HG03342 (cell line): ENCODE measurements at regions not wholly inside any gene's neighbourhood (a gene's known extent, or its start where the extent isn't known, plus 50 kb on each side); places are given as distances from the start of the nearest gene placed in this dataset.
"Not testable (repeated sequence)": the region's sequence is repeated elsewhere in the genome, so short reads cannot be mapped to it uniquely, and the experiment has no call there.

Experiments
- ATAC-seq: cut with Tn5 transposase; IDR thresholded peaks from one replicate; pipeline ENCODE4 v1.9.1; 2021; ENCODE audit warnings: mild to moderate bottlenecking, moderate library complexity; ENCODE audit not compliant: unreplicated experiment

GRCh38 chr5:145467446-145467845, 367.7 kb downstream of the PRELID2 start:
- no peak for ATAC-seq

GRCh38 chr5:145466533-145466932, 368.6 kb downstream of the PRELID2 start:
- ATAC-seq, result no peak

- ATAC-seq, result no peak
These were observed 369.5 kb downstream of the PRELID2 start for GRCh38 chr5:145465474-145466263.

- ATAC-seq, result no peak
These were observed 371.0 kb downstream of the PRELID2 start for GRCh38 chr5:145464171-145464570.

- no peak for ATAC-seq
These were observed 371.5 kb downstream of the PRELID2 start for GRCh38 chr5:145463634-145464033.

DNA sequence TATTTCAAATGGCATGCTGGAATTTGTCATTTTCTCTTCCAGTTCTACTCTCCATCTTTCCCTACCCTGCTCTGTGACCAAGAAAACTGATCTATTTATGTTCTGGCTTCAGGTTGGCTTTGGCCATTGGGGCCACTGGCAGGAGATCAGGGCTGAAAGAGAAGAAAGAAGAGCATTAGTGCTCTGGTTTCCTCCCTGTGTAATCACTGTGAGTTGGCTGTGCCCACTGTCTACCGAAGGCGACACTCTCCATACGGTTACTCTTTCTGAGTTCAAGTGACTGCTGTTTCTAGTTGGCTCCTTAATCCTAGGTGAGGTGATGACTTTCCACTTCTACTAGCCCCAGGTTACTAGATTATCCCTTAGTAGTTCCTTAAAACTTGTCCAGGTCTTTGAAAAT, 372.6 kb downstream of the PRELID2 start:
- ATAC-seq, result no peak

DNA sequence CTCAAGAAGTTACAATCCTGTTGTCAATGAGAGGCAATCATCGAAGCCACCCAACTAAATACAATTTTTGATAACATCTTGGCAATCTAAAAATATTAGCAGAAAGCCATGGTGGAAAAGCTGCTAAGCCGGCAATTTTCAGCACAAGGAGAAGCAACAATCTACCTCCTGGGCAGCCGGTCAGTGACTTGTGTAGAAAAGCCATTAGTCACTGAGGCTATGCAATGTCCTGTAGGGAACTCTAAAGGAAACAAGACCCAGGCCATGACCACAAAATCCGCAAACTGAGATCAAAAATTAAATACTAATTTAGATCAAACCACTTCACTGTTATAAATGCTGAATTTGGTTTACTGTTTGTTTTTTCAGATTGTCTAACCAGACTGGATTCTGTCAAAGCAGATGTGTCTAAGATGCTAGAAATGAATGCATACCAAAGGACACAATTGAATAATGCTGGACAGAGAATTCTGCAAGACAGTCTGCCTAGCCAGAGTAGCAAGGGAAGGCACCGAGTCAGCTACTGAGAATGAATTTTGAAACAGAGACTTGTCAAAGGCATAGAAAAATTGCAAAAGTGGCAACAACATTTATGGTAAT, 384.8 kb downstream of the PRELID2 start:
- no peak for ATAC-seq

DNA sequence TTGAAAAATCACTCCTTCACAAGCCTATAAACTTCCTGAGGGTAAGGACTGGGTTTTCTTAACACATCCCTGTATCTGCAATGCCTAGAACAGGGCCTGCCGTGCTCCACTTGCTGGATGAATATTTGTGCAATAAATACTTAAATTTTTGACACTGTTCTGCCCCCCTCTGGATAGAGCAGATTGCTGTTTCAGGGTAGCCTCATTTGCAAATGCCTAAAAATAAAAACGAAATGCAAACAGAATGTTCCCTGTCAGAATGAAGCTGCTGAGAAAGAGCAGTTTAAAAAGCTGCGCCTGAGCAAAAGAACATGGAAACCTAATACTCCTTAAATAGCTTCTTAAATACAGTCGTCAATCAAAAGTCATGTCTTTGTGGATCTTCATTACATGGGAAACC, 385.3 kb downstream of the PRELID2 start:
- no peak for ATAC-seq

DNA sequence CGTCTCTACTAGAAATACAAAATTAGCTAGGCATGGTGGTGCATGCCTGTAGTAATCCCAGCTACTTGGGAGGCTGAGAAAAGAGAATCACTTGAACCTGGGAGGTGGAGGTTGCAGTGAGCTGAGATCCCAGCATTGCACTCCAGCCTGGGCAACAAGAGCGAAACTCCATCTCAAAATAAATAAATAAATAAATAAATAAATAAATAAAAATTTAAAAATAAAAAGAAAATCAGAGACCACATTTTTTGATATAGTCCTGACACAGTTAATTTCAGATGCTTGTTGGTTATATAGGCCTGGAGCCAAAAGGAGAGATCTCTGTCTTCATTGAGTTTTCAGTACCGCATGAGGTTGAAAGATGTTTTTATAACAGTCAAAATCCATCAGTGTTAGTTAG, 388.3 kb downstream of the PRELID2 start:
- not testable (repeated sequence) for ATAC-seq

- no peak for ATAC-seq
These were observed 388.7 kb downstream of the PRELID2 start for GRCh38 chr5:145446412-145446811.

DNA sequence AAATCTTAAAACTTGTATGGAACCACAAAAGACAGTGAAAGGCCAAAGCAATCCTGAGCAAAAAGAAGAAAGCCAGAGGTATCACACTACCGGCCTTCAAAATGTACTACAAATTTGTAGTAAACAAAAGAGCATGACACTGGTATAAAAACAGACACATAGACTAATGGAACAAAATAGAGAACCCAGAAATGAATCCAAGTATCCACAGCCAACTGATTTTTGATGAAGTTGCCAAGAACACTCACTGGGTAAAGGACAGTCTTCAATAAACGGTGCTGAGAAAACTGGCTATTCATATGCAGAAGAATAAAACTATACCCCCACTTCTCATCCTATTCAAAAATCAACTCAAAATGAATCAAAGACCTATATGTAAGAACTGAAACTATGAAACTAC, 390.1 kb downstream of the PRELID2 start:
- no peak for ATAC-seq

- ATAC-seq, result no peak
These were observed 391.2 kb downstream of the PRELID2 start for GRCh38 chr5:145443964-145444363.

DNA sequence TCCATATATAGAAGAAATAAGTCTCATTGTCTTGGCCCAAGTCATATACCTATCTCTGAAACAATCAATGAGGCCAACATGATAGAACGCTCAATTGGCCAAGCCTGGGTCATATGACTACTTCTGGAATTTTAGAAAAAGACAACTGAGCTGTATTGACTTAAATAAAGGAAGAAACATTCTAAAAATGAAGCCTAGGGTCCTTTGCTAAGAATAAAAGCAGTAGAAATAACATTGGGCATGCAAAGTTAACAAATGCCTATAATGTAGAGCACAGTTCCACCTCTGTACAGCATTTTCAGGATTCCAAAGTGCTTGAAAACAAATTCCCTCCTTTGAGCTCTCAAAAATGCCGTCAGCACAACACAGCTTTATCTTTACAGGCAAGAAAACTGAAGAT, 391.8 kb downstream of the PRELID2 start:
- no peak for ATAC-seq

- not testable (repeated sequence) for ATAC-seq
These were observed 392.5 kb downstream of the PRELID2 start for GRCh38 chr5:145442661-145443060.

DNA sequence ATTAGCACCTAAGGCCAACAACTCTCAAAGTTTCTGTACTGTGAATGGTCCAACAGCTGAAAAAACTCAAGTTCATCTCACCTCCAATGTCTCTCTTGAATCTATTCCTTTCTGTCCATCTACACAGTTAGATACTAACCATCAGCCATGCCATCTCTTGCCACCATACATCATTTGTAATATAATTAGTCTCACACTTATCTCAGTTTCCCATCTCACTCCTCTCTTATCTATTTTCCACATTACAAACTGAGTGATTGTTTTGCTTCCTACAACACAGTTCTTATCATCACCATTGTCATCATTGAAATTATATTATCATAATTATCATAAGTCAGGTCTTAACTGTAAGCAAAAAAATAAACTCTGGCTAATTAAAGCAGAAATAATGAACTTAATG, 393.9 kb downstream of the PRELID2 start:
- no peak for ATAC-seq

DNA sequence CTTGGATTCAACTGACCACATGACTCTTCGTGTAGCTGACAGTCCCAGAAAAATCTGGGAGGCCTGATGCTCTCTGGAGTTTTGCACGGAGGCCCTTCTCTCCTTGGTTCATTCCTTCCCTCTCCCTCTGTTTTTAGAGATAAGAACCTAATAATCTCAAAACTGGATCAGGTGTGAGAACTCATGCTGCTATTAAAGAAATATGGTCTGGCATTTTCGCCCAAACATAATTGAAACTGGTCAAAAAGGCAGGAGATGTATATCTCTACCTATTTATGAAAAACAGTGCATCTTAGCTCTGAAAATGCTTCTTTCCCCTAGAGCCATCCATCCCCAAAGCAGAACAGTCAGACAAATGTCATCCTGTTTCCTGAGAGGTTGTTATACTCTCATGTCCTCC, 397.5 kb downstream of the PRELID2 start:
- no peak for ATAC-seq

- no peak for ATAC-seq
These were observed 402.1 kb downstream of the PRELID2 start for GRCh38 chr5:145433077-145433476.

DNA sequence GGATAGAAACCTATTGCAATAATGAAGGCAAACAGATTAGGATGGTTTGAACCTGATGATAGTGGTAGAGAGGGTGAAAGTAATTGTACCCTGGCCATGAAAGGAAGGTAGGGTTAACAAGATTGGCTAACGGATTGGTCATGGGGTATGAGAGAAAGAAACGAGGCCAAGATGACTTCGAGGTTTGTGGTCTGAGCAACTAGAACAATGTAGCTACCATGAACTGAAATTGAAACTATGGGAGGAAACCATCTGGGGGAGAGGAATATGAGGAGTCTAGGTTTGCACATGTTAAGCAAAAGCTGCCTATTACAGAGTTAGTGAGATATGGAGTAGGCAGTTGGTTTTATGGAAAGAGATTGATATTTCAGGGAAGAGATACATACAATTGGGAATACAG, 406.0 kb downstream of the PRELID2 start:
- peak; percentile 64 for ATAC-seq

GRCh38 chr5:145408048-145408341, 427.1 kb downstream of the PRELID2 start:
- ATAC-seq, result peak; percentile 78

- peak; percentile 43 for ATAC-seq
These were observed 427.7 kb downstream of the PRELID2 start for GRCh38 chr5:145407300-145408047.

GRCh38 chr5:145403992-145404391, 431.1 kb downstream of the PRELID2 start:
- ATAC-seq, result no peak

GRCh38 chr5:145396888-145397287, 438.3 kb downstream of the PRELID2 start:
- ATAC-seq, result no peak
